AG09309 (cell line): ENCODE measurements at regions not wholly inside any gene's neighbourhood (a gene's known extent, or its start where the extent isn't known, plus 50 kb on each side); places are given as distances from the start of the nearest gene placed in this dataset.

Experiments
- DNase-seq: peaks from one replicate; pipeline ENCODE4 v3.0.0-alpha.2; 2010; ENCODE audit warnings: low read depth
- H3K4me3 ChIP-seq: 2 replicates; pipeline ENCODE4 v1.5.1; 2011; ENCODE audit warnings: mild to moderate bottlenecking, low read depth, low read length, moderate library complexity; ENCODE audit not compliant: control insufficient read depth
- TF ChIP-seq, protein P1 (sequence below): IDR thresholded peaks from 2 replicates; pipeline ENCODE4 v1.5.1; 2011; ENCODE audit warnings: mild to moderate bottlenecking, low read depth, low read length, inconsistent platforms; ENCODE audit not compliant: insufficient read depth, control insufficient read depth; ENCODE audit errors: missing control alignments

GRCh38 chr10:10662716-10663408 lies 354.8 kb upstream of the CELF2 start:
- no peak overlapping the region for H3K4me3 ChIP-seq
- no peak for DNase-seq
- TF ChIP-seq, protein P1, sequence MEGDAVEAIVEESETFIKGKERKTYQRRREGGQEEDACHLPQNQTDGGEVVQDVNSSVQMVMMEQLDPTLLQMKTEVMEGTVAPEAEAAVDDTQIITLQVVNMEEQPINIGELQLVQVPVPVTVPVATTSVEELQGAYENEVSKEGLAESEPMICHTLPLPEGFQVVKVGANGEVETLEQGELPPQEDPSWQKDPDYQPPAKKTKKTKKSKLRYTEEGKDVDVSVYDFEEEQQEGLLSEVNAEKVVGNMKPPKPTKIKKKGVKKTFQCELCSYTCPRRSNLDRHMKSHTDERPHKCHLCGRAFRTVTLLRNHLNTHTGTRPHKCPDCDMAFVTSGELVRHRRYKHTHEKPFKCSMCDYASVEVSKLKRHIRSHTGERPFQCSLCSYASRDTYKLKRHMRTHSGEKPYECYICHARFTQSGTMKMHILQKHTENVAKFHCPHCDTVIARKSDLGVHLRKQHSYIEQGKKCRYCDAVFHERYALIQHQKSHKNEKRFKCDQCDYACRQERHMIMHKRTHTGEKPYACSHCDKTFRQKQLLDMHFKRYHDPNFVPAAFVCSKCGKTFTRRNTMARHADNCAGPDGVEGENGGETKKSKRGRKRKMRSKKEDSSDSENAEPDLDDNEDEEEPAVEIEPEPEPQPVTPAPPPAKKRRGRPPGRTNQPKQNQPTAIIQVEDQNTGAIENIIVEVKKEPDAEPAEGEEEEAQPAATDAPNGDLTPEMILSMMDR, result no peak

DNA sequence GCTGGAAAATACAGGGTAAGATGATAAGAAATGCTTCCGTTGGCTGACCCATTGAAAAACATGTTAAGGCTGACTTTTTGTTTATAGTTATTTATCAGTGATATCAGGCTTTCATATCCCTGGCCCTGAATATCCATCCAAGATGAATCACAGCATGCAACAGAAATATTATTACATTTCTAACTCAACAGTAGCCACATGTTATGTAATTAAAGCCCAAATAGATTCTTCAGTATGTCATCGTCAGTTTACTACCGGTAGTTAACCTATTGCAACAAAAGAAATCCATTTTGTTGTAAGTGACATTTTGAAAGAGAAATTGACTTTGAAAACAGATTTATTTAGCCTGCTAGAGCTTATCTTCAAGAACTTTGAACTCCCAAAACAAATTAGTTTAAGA lies 354.1 kb upstream of the CELF2 start:
- DNase-seq, result no peak
- TF ChIP-seq, protein P1, result no peak

DNA sequence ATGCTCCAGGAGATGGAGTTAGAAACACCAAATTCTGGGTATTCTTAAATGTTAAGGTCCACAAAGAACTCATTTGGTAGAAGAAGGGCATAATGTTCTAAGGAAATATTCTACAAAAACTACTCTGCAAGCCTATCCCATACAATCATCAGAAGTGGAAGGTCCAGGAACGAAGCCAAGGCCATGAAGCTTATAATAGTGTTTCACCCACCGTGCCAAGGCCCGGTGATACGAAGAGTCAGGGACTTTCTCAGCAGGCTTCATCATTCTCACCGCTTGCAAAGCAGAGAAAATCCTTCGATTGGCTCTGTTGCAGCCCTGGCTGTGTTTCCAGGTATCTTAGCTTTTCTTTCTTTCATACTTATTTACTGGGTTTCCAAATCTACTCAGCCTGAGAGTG lies 351.9 kb upstream of the CELF2 start:
- no peak for DNase-seq
- TF ChIP-seq, protein P1, result no peak
- no peak overlapping the region for H3K4me3 ChIP-seq

More for the DNA sequence above, 354.1 kb upstream of the CELF2 start:
- H3K4me3 ChIP-seq, result no peak overlapping the region

DNA sequence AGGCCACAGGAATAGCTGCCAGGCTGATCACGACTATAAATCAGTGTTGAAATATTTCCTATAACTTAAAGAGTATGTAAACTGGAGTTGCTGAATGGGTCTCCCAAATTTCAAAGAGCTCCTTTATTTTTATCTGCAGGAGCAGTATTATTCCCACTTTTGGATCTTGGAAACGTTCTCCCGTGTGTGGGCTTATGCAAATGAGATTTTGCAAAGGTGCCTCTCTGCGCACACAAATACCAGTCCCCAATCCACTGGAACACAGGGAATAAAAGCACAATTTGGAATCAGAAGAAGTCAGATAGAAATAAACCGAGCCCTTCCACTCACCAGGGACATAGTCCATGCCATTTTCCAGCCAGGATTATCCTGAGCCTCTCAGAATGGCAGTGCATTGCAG lies 350.2 kb upstream of the CELF2 start:
- H3K4me3 ChIP-seq, result no peak overlapping the region
- TF ChIP-seq, protein P1, result no peak
- DNase-seq, result no peak

GRCh38 chr10:10676972-10677371 lies 340.7 kb upstream of the CELF2 start:
- no peak for DNase-seq
- TF ChIP-seq, protein P1, result no peak
- no peak overlapping the region for H3K4me3 ChIP-seq

DNA sequence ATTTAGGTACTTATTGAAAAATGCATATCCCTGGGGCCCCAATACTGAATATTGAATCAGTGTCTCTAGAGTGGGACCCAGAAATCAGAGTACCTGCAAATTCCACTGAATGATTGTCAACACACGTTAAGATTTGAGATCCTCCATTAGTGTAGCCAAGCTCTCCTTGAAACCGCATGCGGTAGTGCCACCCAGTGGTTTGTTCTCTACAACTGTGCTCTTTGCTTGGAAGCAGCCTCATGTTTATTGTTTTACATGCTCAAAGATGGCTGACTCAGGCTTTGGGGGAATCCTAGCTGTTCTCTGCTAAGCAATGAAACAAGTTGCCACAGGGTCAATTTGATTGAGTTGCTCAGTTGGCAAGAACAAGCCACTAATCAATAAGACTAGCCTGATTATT lies 340.2 kb upstream of the CELF2 start:
- DNase-seq, result no peak
- no peak overlapping the region for H3K4me3 ChIP-seq
- TF ChIP-seq, protein P1, result peak; percentile 30
